Fibroblast of gingiva (primary cell): ENCODE measurements at regions not wholly inside any gene's neighbourhood (a gene's known extent, or its start where the extent isn't known, plus 50 kb on each side); places are given as distances from the start of the nearest gene placed in this dataset.

ENCODE experiments used
- DNase-seq: peaks from one replicate; pipeline ENCODE4 v3.0.0-alpha.2; 2011; ENCODE audit warnings: low read depth

GRCh38 chr6:148044921-148045320, 297.7 kb upstream of the SASH1 start:
- DNase-seq: peak; percentile 42

DNA sequence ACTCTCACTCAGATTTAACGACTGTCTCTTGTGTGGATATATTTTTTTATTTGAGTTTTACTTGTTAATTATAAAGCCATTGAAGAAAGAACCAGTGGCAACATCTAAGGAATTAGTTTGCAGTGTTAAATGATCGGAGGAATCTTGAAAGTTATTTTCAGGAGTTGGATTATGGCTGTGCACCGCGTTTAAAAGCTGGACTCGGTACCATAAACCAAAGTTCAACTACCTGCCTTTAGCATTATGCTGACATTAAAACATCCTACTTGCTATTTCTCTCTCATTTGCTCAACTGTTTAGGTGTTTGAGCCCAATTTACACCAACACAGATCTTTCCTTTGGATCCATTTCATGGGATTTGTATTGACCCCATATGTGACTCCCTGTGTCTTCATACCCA, 289.4 kb upstream of the SASH1 start:
- DNase-seq: no peak

DNA sequence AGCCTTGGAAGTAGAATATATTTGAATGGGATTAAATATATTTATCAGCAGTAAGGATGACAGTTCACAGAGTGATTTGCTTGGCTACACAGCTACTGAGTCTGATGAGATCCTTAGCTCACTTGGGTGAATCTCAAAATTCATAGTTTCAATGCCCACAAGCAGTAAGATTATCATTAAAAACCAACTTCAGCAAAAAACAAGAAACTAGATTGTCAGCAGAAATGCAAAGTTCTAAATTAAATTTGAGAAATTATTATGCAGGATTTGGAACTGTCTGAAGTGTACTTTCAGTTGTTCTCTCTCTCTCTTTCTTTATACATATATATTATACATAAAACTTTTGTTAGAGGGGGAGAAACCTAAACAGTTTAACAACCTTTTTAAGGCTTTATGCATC, 288.8 kb upstream of the SASH1 start:
- DNase-seq: no peak

DNA sequence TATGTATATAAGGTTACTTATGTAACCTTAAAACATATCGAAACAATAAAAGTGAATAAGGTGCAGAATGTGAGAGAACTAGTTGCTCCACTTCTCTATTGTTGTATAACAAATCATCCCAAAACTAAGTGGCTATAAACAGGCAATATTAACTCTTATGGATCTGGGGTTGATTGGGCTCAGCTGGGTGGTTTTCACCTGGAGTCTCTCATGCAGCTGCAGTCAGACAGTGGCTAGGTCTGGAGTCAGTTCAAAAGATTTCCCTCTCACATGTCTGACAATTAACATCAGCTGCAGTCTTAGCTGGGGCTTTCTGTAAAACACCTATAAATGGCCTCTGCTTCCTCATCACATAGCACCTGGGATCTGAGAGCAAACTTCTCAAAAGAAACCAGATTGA, 288.4 kb upstream of the SASH1 start:
- no peak for DNase-seq

DNA sequence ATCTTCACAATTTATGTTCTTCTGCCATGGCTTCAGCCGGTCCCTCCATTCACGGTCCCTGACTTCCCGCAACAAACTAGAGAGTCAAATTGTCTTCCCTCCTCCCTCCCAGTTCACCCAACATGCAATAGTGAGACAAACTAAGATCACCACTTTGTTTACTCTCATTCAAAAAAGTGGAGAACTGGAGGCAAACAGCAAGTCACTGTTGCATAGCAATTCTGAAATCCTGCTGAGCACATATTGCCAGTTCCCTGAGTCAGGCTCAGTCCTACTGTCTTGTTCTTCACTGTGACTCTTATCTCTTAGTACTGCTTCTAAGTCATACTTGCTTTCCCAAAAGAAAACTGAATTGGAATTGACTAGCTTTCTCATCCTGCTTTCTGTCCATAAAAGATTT, 287.2 kb upstream of the SASH1 start:
- DNase-seq: no peak

DNA sequence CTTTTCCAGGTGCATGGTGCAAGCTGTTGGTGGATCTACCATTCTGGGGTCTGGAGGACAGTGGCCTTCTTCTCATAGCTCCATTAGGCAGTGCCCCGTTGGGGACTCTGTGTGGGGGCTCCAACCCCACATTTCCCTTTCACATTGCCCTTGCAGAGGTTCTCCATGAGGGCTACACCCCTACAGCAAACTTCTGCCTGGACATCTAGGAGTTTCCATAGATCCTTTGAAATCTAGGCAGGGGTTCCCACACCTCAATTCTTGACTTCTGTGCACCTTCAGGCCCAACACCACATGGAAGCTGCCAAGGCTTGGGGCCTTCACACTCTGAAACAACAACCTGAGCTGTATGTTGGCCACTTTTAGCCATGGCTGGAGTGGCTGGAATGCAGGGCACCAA, 282.8 kb upstream of the SASH1 start:
- no peak for DNase-seq

DNA sequence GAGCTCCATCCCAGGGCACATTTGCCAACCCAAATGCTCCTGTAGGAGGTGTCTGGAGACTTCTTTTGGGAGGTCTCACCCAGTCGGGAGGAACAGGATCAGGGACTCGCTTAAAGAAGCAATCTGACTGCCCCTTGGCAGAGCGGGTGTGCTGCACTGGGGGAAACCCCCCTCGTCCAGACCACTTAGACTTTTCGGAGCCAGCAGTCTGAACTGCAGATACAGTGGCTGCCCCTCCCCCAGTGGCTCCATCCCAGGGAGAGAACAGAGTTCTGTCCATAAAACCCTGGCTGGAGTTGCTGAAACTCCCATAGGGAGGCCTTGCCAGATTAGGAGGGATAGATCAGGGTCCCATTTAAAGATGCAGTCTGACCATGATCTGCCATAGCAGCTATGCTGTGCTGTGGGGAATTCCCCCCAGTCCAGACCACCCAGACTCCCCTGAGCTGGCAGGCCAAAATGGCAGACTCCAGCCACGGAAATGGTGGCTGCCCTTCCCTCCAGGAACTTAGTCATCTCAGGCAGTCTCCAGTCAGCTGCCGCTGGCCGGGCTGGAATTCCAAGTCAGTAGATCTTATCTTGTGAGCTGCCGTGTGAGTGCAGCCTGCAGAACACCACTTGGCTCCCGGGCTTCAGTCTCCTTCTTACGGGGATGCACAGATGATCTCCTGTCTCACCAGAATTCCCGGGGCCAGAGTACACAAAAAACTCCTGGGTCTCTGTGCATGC, 278.1 kb upstream of the SASH1 start:
- no peak for DNase-seq

DNA sequence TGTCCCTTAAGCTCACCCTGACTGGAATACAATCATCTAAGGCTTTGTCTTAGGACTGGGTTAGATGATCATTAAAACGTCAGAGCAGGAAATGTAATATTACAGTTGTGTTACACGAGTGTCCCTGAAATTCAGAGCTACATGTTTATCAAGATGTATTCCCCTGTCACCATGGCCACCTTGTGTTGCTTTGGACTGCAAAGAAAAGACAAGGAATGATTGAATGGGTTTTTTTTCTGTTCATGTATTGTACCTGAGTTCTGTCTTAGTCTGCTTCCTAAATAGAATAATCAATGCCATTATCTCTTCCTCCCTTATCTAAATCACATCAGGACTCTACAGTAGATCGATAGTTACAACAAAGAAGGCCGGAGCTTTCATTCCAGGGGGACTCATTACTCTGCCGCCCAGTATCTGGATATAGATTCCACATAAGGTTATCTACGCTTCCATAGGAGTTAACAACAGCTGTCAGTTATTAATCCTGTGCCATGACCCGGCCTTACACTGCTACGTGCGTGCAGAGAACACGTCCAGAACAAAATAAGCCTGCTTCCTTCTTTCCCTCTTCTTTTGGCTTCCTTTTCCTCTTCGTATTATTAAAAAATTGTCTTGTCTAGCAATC, 274.1 kb upstream of the SASH1 start:
- no peak for DNase-seq

GRCh38 chr6:148069256-148069655, 273.4 kb upstream of the SASH1 start:
- no peak for DNase-seq

GRCh38 chr6:148074291-148074690, 268.3 kb upstream of the SASH1 start:
- DNase-seq: no peak

DNA sequence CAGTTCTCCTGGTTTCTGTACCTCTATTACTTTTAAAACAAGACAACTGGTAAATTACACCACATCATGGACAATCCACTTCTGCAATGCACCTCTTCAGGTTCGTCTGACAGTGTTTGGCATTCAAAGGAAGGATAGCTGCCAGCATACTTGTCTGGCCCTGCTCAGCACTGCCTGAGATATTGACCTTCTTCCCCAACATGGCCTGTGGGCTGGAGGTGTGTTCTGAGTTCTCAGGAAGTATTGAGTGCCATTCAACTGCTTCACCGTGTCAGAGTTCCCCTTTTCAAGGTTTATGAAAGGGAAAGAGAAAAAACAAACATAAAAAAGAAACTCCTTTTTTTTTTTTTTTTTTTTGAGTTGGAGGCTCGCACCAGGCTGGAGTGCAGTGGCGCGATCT, 267.9 kb upstream of the SASH1 start:
- DNase-seq: no peak

DNA sequence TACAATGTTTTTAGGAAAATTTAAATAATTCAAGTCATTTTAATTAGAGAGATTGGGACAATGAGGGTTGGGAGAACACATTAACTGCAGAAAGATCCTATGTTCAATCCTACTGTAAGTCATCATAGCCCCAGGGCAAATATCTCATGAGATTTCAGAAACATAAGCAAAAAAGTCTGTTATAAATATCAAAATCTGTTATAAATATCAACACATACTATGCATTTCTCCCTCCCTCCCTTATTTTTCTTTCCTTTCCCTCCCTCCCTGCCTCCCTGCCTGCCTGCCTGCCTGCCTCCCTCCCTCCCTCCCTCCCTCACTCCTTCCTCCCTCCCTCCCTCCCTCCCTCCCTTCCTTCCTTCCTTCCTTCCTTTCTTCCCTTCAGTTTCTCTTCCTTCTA, 267.3 kb upstream of the SASH1 start:
- DNase-seq: no peak

DNA sequence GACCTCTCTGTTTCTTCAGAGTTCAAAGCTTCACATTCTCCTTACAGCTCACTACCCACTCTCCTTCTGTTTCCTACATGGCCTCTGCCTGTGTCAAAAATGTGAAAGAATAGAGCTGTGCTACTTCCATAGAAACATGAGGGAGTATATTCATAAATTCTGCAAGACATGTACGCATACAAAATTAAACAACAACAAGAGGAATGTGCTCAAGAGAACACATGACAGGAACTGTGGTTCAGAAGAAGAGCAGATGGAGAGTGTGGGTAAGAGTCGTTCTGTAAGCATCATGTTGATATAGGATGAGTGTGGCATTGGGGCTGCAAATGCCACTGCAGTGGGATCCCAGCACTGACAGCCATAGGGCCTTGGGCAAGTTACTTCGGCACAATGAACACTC, 266.6 kb upstream of the SASH1 start:
- DNase-seq: no peak

- no peak for DNase-seq
Measured at GRCh38 chr6:148080315-148080714, 262.3 kb upstream of the SASH1 start.

DNA sequence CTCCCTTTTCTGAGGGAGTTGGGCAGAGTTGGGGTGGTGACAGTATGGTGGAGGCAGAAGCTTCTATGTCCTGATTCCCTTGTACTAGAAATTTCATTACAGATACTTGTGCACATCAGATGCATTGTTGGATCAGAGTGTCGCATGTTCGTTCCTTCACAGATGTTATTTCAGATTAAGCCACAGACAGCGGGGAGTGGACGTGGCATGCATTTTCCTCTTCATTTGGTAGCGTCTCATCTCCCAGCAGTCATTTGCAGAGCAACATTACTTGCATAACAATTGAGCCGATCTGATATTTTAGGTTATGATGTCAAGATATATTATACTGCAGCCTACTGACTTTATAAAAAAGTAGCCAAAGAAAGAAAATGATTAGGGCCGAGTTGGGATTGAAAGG, 261.6 kb upstream of the SASH1 start:
- DNase-seq: no peak

DNA sequence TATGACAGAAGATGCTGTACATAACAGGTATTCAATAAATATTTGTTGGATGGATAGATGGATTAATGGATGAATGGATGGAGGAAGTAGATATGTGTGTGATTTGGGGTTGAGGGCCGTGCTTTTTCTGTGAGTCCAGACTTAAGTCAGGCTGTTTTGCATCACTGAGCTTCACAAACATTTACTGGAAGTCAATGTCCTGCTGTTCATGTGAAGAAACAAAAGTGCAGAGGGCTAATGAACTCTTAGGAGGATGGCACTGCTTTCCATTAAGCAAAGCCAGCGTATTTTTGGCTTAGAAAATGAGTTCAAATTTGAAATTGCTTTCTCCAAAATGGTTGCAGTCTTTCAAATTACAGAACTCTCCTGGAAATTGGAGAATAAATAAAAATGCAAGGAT, 260.6 kb upstream of the SASH1 start:
- no peak for DNase-seq

DNA sequence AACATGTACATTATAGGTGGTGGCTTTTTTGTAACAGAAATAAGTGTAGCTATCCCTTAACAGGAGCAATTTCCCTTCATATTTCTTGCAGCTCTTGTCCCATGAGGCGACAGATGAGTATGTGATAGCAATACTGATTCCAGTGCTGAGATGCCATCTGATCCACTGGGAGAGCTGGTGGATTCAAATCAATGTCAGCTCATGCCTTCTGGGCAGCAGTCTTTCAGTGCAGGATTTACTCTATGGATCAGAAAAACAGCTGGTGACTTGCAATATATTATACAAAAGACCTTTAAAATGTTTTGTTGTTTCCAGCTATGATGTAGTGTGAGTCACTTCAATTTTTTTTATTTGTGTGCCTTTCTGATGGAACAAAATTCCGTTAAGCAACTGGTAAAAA, 259.9 kb upstream of the SASH1 start:
- DNase-seq: no peak

DNA sequence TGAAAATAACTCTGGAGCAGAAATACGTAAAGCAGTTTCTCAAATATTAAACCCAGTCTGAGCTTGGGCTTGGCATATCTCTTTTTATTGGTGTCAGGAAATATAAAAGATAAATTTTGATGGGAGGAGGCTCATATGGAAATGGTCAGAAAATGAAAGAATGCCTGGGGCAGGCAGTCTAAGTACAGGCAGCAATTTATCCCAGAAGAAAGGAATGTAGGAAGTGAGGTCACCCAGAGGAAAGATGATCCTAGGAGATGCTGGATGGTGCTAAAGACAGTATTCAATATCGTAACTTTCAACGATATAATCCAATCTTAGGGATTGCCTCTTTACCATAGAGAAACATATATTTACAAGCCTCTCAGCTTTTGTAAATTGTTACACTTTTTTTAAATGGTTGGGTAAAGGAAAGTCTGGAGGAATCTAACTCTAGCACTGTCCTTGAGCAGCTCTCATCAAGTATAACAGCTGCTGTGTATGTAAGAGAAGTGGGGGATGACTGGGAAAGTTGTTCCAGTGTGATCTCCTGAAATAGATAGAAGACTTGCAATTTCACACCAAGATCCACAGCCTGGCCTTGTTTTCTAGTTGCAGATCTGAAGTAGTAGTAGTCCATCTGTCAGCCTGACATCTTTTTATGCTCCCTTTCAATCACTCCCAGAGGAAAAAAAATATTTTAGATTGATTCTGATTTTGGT, 256.9 kb upstream of the SASH1 start:
- DNase-seq: peak; percentile 10

DNA sequence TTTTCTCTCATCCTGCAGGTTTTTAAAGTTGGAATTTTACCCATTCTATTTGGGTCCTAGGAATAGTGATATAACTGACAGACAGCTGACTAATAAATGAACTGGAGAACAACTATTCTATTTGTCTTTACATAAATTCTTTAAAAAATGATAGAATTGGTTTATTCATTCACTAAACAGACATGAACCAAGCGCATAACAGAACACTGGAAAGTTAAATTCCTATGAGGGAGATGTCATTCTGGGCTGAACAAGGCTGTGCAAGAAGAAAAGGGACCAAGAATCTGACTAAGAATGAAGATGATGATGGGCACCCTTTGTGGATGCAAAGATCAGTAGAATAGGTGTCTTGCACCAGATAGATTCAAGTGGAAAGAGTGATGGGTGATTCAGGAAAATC, 256.3 kb upstream of the SASH1 start:
- no peak for DNase-seq

- DNase-seq: no peak
Measured at GRCh38 chr6:148086843-148087242, 255.8 kb upstream of the SASH1 start.

DNA sequence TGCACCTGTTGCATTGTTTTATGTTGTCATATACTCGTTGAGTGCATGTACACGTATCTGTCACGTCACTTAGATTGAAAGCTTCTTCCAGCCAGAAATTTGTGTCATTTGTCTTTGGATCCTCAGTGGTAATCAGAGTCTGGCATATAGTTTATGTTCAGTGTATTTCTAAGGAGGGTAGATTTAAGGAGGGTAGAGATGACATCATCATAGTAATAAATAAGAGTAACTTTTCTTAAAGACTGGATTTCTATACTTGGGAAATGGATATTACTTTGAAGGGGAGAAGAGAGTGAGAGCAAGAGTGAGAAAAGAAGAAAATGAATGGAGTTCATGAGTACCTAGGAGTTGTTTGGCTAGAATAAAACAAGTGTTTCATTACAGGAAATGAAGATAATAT, 255.0 kb upstream of the SASH1 start:
- no peak for DNase-seq

DNA sequence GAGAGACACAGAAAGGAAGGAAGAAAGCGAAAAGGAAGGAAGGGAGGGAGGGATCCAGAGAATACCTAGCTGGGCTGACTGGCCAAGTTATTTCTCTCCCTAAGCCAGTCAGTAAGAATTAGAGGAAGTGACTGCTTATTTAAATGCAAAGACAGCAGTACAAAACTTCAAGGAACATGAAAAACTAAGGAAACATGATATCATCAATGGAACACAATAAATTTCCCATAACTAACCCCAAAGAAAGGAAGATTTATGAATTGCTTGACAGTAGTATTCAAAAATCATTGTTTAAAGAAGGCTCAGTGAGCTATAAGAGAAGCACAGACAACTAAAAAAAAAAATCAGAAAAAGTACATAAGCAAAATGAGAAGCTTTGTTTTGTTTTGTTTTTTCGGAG, 252.3 kb upstream of the SASH1 start:
- DNase-seq: no peak

- DNase-seq: no peak
Measured at GRCh38 chr6:148091394-148091793, 251.2 kb upstream of the SASH1 start.

- DNase-seq: no peak
Measured at GRCh38 chr6:148103436-148103835, 239.2 kb upstream of the SASH1 start.
